Mesenchymal stem cell (in vitro differentiated cells and primary cell): ENCODE measurements at regions not wholly inside any gene's neighbourhood (a gene's known extent, or its start where the extent isn't known, plus 50 kb on each side); places are given as distances from the start of the nearest gene placed in this dataset.

Source experiments
- DNase-seq: peaks from one replicate; pipeline ENCODE4 v3.0.0-alpha.2; 2013
- H2AFZ ChIP-seq: one replicate; pipeline ENCODE4 v1.6.1; 2013; ENCODE audit warnings: low read depth, mild to moderate bottlenecking, control low read depth, inconsistent platforms, low read length, moderate library complexity
- H2AK5ac ChIP-seq: 2 replicates; pipeline ENCODE4 v1.6.1; 2013; ENCODE audit warnings: low read length, moderate library complexity, mild to moderate bottlenecking, inconsistent platforms; ENCODE audit not compliant: severe bottlenecking
- H2BK120ac ChIP-seq: one replicate; pipeline ENCODE4 v1.6.1; 2013; ENCODE audit warnings: low read depth, mild to moderate bottlenecking, inconsistent platforms, low read length, moderate library complexity
- H2BK12ac ChIP-seq, 2 experiments: one replicate each; pipeline ENCODE4 v1.6.1; 2013; ENCODE audit warnings: inconsistent platforms in 2 of 2, low read length in 2 of 2, mild to moderate bottlenecking in 2 of 2, moderate library complexity in 2 of 2, control low read depth in 1 of 2
- H2BK15ac ChIP-seq: one replicate; pipeline ENCODE4 v1.6.1; 2013; ENCODE audit warnings: mild to moderate bottlenecking, low read depth, inconsistent platforms; ENCODE audit not compliant: poor library complexity, severe bottlenecking
- H2BK5ac ChIP-seq: 2 replicates; pipeline ENCODE4 v1.6.1; 2013; ENCODE audit warnings: low read depth, mild to moderate bottlenecking, low read length, control low read depth, inconsistent platforms; ENCODE audit not compliant: poor library complexity, severe bottlenecking
- H3K14ac ChIP-seq, 2 experiments: one replicate each; pipeline ENCODE4 v1.6.1; 2013; ENCODE audit warnings: inconsistent platforms in 2 of 2, low read length in 2 of 2, control low read depth in 1 of 2, mild to moderate bottlenecking in 1 of 2, moderate library complexity in 1 of 2
- H3K18ac ChIP-seq, 2 experiments: one replicate each; pipeline ENCODE4 v1.6.1; 2013; ENCODE audit warnings: inconsistent platforms in 2 of 2, low read length in 2 of 2, control low read depth in 1 of 2, low read depth in 1 of 2, mild to moderate bottlenecking in 1 of 2
- H3K23ac ChIP-seq, 2 experiments: one replicate each; pipeline ENCODE4 v1.6.1; 2013; ENCODE audit warnings: inconsistent platforms in 2 of 2, low read length in 2 of 2, mild to moderate bottlenecking in 2 of 2, moderate library complexity in 2 of 2, control low read depth in 1 of 2
- H3K27ac ChIP-seq: 2 replicates; pipeline ENCODE4 v1.5.1; 2013; ENCODE audit warnings: mild to moderate bottlenecking, moderate library complexity, low read length, control low read depth, inconsistent platforms; ENCODE audit not compliant: poor library complexity, severe bottlenecking
- H3K27me3 ChIP-seq, 2 experiments: 2 replicates each; pipeline versions ENCODE4 v1.6.1 to v1.7.0; 2013; ENCODE audit warnings: low read length in 2 of 2, mild to moderate bottlenecking in 2 of 2, moderate library complexity in 2 of 2, control low read depth in 1 of 2, inconsistent platforms in 1 of 2; ENCODE audit not compliant: control insufficient read depth in 1 of 2, insufficient read depth in 1 of 2
- H3K36me3 ChIP-seq, 2 experiments: 2 replicates each; pipeline versions ENCODE4 v1.6.1 to v1.7.0; 2013; ENCODE audit warnings: low read length in 2 of 2, control low read depth in 1 of 2, inconsistent platforms in 1 of 2, low read depth in 1 of 2, mild to moderate bottlenecking in 1 of 2; ENCODE audit not compliant: insufficient read depth in 2 of 2, control insufficient read depth in 1 of 2
- H3K4ac ChIP-seq, 2 experiments: one replicate each; pipeline ENCODE4 v1.6.1; 2013; ENCODE audit warnings: inconsistent platforms in 2 of 2, low read length in 2 of 2, mild to moderate bottlenecking in 2 of 2, moderate library complexity in 2 of 2, control low read depth in 1 of 2, low read depth in 1 of 2
- H3K4me1 ChIP-seq: 2 replicates; pipeline ENCODE4 v1.6.1; 2013; ENCODE audit warnings: low read depth, low read length, control low read depth; ENCODE audit not compliant: control insufficient read depth, insufficient read depth
- H3K4me2 ChIP-seq: 2 replicates; pipeline ENCODE4 v1.6.1; 2013; ENCODE audit warnings: low read length, mild to moderate bottlenecking, inconsistent platforms; ENCODE audit not compliant: poor library complexity, severe bottlenecking
- H3K4me3 ChIP-seq, 2 experiments: 2 replicates each; pipeline versions ENCODE4 v1.5.1 to v1.7.0; 2013; ENCODE audit warnings: low read length in 2 of 2, mild to moderate bottlenecking in 2 of 2, control low read depth in 1 of 2, low read depth in 1 of 2; ENCODE audit not compliant: insufficient read depth in 1 of 2
- H3K79me1 ChIP-seq: replicated peaks from 2 replicates; pipeline ENCODE4 v1.6.1; 2013; ENCODE audit warnings: mild to moderate bottlenecking, control low read depth, low read length, inconsistent platforms; ENCODE audit not compliant: poor library complexity, severe bottlenecking
- H3K9ac ChIP-seq: 2 replicates; pipeline ENCODE4 v1.7.0; 2013; ENCODE audit warnings: mild to moderate bottlenecking, low read length, moderate library complexity
- H3K9me3 ChIP-seq: 2 replicates; pipeline ENCODE4 v1.7.0; 2013; ENCODE audit warnings: mild to moderate bottlenecking, low read length; ENCODE audit not compliant: control insufficient read depth
- H4K8ac ChIP-seq: one replicate; pipeline ENCODE4 v1.6.1; 2013; ENCODE audit warnings: inconsistent platforms, mild to moderate bottlenecking, low read length, moderate library complexity
- H4K91ac ChIP-seq: one replicate; pipeline ENCODE4 v1.6.1; 2013; ENCODE audit warnings: mild to moderate bottlenecking, low read length, inconsistent platforms
- WGBS: methylation state at CpG from one replicate; pipeline ENCODE4 v1.1.7; 2013; ENCODE audit warnings: mixed read lengths; 5-methylcytosine and 5-hydroxymethylcytosine counted together

DNA sequence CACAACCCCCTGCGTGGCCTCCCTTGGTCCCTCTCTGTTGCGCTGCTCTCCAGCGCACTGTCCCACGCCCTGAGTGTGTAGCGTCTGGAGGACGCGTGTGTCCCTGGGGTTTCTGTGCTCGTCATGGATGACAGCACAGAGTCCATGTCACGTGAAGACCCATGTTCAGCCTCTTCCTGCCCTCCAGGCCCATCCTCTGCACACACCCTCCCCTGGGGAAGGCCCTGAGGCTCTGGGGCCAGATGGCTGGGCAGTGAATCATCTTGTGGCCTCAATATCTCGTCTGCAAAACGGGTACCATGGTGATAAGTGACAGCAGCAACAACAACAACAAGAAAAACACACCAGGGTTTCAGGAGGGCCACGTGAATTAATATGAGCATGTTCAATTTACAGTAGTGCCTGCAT is 71.5 kb upstream of the ARHGEF7 start:
- Histone ChIP-seq H2BK12ac (no peak overlapping the region), H3K9me3 (no peaks in the 10 kb centered on the region), H3K4me3 (no peak overlapping the region), H3K14ac (no peak overlapping the region), H3K4me1 (peaks cover 10% of the 10 kb centered on the region), H4K91ac (no peak overlapping the region), H3K9ac (peak overlapping the region; percentile 19), H3K27me3 (peaks cover 0 to 15% of the 10 kb centered on the region in 2 experiments), H3K4ac (no peak overlapping the region), H2BK15ac (no peak overlapping the region), H3K79me1 (no peaks in the 10 kb centered on the region), H2AK5ac (no peak overlapping the region), H2BK120ac (no peak overlapping the region), H3K27ac (no peak overlapping the region), H4K8ac (no peak overlapping the region), H3K4me2 (no peak overlapping the region), H3K36me3 (no peaks in the 10 kb centered on the region), H3K23ac (no peak overlapping the region), H3K18ac (no peak overlapping the region), H2AFZ (no peak overlapping the region), H2BK5ac (no peak overlapping the region)
- 67% methylated on average over 12 of the region's 12 CpGs for WGBS
- peak; percentile 82 for DNase-seq

GRCh38 chr13:111042661-111043226 is 72.4 kb upstream of the ARHGEF7 start:
- Histone ChIP-seq H2BK120ac (no peak overlapping the region), H2AK5ac (no peak overlapping the region), H2BK5ac (no peak overlapping the region), H3K18ac (no peak overlapping the region), H3K14ac (no peak overlapping the region), H3K9ac (no peak overlapping the region), H2BK15ac (no peak overlapping the region), H4K8ac (no peak overlapping the region), H2AFZ (no peak overlapping the region), H3K4me1 (peaks cover 10% of the 10 kb centered on the region), H3K79me1 (no peaks in the 10 kb centered on the region), H3K4me3 (no peak overlapping the region), H3K4me2 (no peak overlapping the region), H3K23ac (no peak overlapping the region), H2BK12ac (no peak overlapping the region), H3K36me3 (no peaks in the 10 kb centered on the region), H4K91ac (no peak overlapping the region), H3K27me3 (peaks cover 0 to 15% of the 10 kb centered on the region in 2 experiments), H3K27ac (no peak overlapping the region), H3K4ac (no peak overlapping the region), H3K9me3 (no peaks in the 10 kb centered on the region)
- no peak for DNase-seq
- WGBS, result 87% methylated on average over 10 of the region's 11 CpGs

DNA sequence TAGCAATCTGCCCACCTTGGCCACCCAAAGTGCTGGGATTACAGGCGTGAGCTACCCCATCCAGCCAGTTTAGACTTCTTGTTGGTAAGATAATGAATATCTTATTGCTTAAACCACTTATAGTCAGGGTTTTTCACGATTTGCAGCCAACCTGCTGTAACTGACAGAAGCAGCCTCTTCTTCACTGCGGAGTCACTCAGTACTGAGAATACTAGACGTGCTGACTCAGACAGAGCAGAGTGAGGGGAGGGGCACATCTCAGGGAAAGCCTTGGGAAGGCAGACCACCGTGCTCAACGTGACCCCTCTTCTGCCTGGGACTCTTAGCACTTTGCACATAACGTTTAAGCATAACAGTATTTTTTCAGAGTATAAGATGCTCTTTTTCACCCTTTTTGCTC is 74.3 kb upstream of the ARHGEF7 start:
- H3K27me3 ChIP-seq, result peaks cover 0 to 18% of the 10 kb centered on the region in 2 experiments
- no peak overlapping the region for H3K27ac ChIP-seq
- H4K91ac ChIP-seq, result no peak overlapping the region
- H3K14ac ChIP-seq, result no peak overlapping the region
- no peak overlapping the region for H3K18ac ChIP-seq
- no peak overlapping the region for H3K23ac ChIP-seq
- no peak overlapping the region for H3K4ac ChIP-seq
- H3K79me1 ChIP-seq, result no peaks in the 10 kb centered on the region
- no peak overlapping the region for H2BK120ac ChIP-seq
- H3K9me3 ChIP-seq, result no peaks in the 10 kb centered on the region
- no peak overlapping the region for H3K4me3 ChIP-seq
- WGBS, result 66% methylated on average over 7 of the region's 7 CpGs
- H3K9ac ChIP-seq, result no peak overlapping the region
- H3K4me2 ChIP-seq, result no peak overlapping the region
- H2BK5ac ChIP-seq, result no peak overlapping the region
- H2BK12ac ChIP-seq, result no peak overlapping the region
- no peak overlapping the region for H2BK15ac ChIP-seq
- DNase-seq, result no peak
- H3K4me1 ChIP-seq, result peaks cover 8% of the 10 kb centered on the region
- H4K8ac ChIP-seq, result no peak overlapping the region
- no peak overlapping the region for H2AFZ ChIP-seq
- no peak overlapping the region for H2AK5ac ChIP-seq
- H3K36me3 ChIP-seq, result no peaks in the 10 kb centered on the region

DNA sequence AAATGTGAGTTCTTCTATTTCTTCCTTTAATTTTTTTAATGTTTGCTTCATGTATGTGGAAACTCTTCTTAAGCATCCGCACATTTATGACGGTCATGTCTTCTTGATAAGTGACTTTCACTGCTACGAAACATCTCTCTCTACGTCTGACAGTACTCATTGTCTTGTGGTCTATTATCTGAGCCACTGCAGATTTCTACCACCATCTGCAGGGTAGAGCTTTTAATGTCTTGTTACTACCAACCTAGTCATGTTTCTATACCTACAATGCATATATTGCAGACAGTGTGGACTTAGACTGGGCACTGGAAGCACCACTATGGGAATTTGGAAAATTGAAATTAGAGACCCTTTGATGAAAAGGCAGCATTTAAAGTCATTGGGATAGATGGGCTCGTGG is 75.4 kb upstream of the ARHGEF7 start:
- no peak overlapping the region for H2AFZ ChIP-seq
- H3K36me3 ChIP-seq, result no peaks in the 10 kb centered on the region
- H3K4ac ChIP-seq, result no peak overlapping the region
- WGBS, result 82% methylated on average over 5 of the region's 5 CpGs
- no peak overlapping the region for H2BK5ac ChIP-seq
- H3K9me3 ChIP-seq, result no peaks in the 10 kb centered on the region
- H3K4me3 ChIP-seq, result no peak overlapping the region
- H4K91ac ChIP-seq, result no peak overlapping the region
- no peak overlapping the region for H3K18ac ChIP-seq
- no peak overlapping the region for H3K4me2 ChIP-seq
- H2BK12ac ChIP-seq, result no peak overlapping the region
- H2AK5ac ChIP-seq, result no peak overlapping the region
- peaks cover 8% of the 10 kb centered on the region for H3K4me1 ChIP-seq
- no peaks in the 10 kb centered on the region for H3K79me1 ChIP-seq
- peaks cover 0 to 18% of the 10 kb centered on the region in 2 experiments for H3K27me3 ChIP-seq
- no peak for DNase-seq
- no peak overlapping the region for H3K23ac ChIP-seq
- no peak overlapping the region for H3K9ac ChIP-seq
- no peak overlapping the region for H2BK120ac ChIP-seq
- H4K8ac ChIP-seq, result no peak overlapping the region
- no peak overlapping the region for H3K27ac ChIP-seq
- no peak overlapping the region for H3K14ac ChIP-seq
- no peak overlapping the region for H2BK15ac ChIP-seq
